ENCODE measurements at regions not wholly inside any gene's neighbourhood (a gene's known extent, or its start where the extent isn't known, plus 50 kb on each side); places are given as distances from the start of the nearest gene placed in this dataset.
"Not testable (repeated sequence)": the region's sequence is repeated elsewhere in the genome, so short reads cannot be mapped to it uniquely, and the experiment has no call there.

- DNase-seq (ENCODE audit: low read depth in 3 of 3), result no peak
These were observed 433.7 kb upstream of the GYPC start for GRCh38 chr2:126222278-126222677.

- DNase-seq (ENCODE audit: low read depth in 3 of 3), result no peak
These were observed 431.2 kb upstream of the GYPC start for GRCh38 chr2:126224776-126225175.

GRCh38 chr2:126227250-126227649, 428.7 kb upstream of the GYPC start:
- DNase-seq (ENCODE audit: low read depth in 3 of 3), result no peak

- DNase-seq (ENCODE audit: low read depth in 3 of 3), result no peak
These were observed 427.4 kb upstream of the GYPC start for GRCh38 chr2:126228531-126228930.

GRCh38 chr2:126238251-126238650, 417.7 kb upstream of the GYPC start:
- DNase-seq (ENCODE audit: low read depth in 3 of 3), result no peak

GRCh38 chr2:126239320-126239955, 416.5 kb upstream of the GYPC start:
- DNase-seq (ENCODE audit: low read depth in 3 of 3), result no peak

GRCh38 chr2:126241001-126241400, 415.0 kb upstream of the GYPC start:
- no peak for DNase-seq (ENCODE audit: low read depth in 3 of 3)

GRCh38 chr2:126241411-126241810, 414.5 kb upstream of the GYPC start:
- no peak for DNase-seq (ENCODE audit: low read depth in 3 of 3)

- no peak for DNase-seq (ENCODE audit: low read depth in 3 of 3)
These were observed 411.0 kb upstream of the GYPC start for GRCh38 chr2:126244937-126245336.

- no peak for DNase-seq (ENCODE audit: low read depth in 3 of 3)
These were observed 402.3 kb upstream of the GYPC start for GRCh38 chr2:126253669-126254068.

GRCh38 chr2:126264625-126265024, 391.3 kb upstream of the GYPC start:
- no peak for DNase-seq (ENCODE audit: low read depth in 3 of 3)

- no peak for DNase-seq (ENCODE audit: low read depth in 3 of 3)
These were observed 386.0 kb upstream of the GYPC start for GRCh38 chr2:126269911-126270310.

GRCh38 chr2:126270587-126270986, 385.4 kb upstream of the GYPC start:
- DNase-seq (ENCODE audit: low read depth in 3 of 3), result no peak

- no peak for DNase-seq (ENCODE audit: low read depth in 3 of 3)
These were observed 383.6 kb upstream of the GYPC start for GRCh38 chr2:126272401-126272800.

GRCh38 chr2:126275098-126275497, 380.9 kb upstream of the GYPC start:
- no peak for DNase-seq (ENCODE audit: low read depth in 3 of 3)

- DNase-seq (ENCODE audit: low read depth in 3 of 3), result not testable (repeated sequence)
These were observed 379.7 kb upstream of the GYPC start for GRCh38 chr2:126276268-126276667.

- DNase-seq (ENCODE audit: low read depth in 3 of 3), result no peak
These were observed 367.6 kb upstream of the GYPC start for GRCh38 chr2:126288362-126288761.

- DNase-seq (ENCODE audit: low read depth in 3 of 3), result not testable (repeated sequence)
These were observed 362.0 kb upstream of the GYPC start for GRCh38 chr2:126293962-126294361.

- DNase-seq (ENCODE audit: low read depth in 3 of 3), result no peak
These were observed 356.4 kb upstream of the GYPC start for GRCh38 chr2:126299469-126299976.

GRCh38 chr2:126300348-126300747, 355.6 kb upstream of the GYPC start:
- no peak for DNase-seq (ENCODE audit: low read depth in 3 of 3)

GRCh38 chr2:126302043-126302442, 353.9 kb upstream of the GYPC start:
- no peak for DNase-seq (ENCODE audit: low read depth in 3 of 3)

GRCh38 chr2:126303113-126303512, 352.8 kb upstream of the GYPC start:
- no peak for DNase-seq (ENCODE audit: low read depth in 3 of 3)

GRCh38 chr2:126304154-126304553, 351.8 kb upstream of the GYPC start:
- no peak for DNase-seq (ENCODE audit: low read depth in 3 of 3)

- no peak for DNase-seq (ENCODE audit: low read depth in 3 of 3)
These were observed 349.4 kb upstream of the GYPC start for GRCh38 chr2:126306539-126306938.
